Thyroid gland (tissue), 4 donors: ENCODE measurements at regions not wholly inside any gene's neighbourhood (a gene's known extent, or its start where the extent isn't known, plus 50 kb on each side); places are given as distances from the start of the nearest gene placed in this dataset.
A peak's percentile ranks its signal among the peaks of the same experiment; 100 is the strongest.

ENCODE experiments used
- DNase-seq, 2 donors: peaks; one replicate each; pipeline ENCODE4 v3.0.0-alpha.2; 2019
- H3K27ac ChIP-seq, 3 donors: fragments of 200-600 bp; sonication (generic); 1 replicate in 2 of 3; 2 replicates in 1 of 3; pipeline ENCODE4 v1.5.1; 2016 to 2019; ENCODE audit warnings: mild to moderate bottlenecking in 1 of 3, moderate library complexity in 1 of 3
- H3K27me3 ChIP-seq: fragments of 200-600 bp; sonication (generic); one replicate; pipeline ENCODE4 v1.5.1; 2019
- H3K36me3 ChIP-seq, 2 donors: fragments of 200-600 bp; sonication (generic); one replicate each; pipeline ENCODE4 v1.5.1; 2016 to 2019
- H3K4me1 ChIP-seq, 2 donors: fragments of 200-600 bp; sonication (generic); one replicate each; pipeline ENCODE4 v1.5.1; 2017 to 2019
- H3K4me3 ChIP-seq, 3 donors: fragments of 200-600 bp; sonication (generic); replicated peaks in 1 of 3; 1 replicate in 2 of 3; 2 replicates in 1 of 3; pipeline ENCODE4 v1.5.1; 2016; ENCODE audit warnings: mild to moderate bottlenecking in 1 of 3
- H3K9me3 ChIP-seq: fragments of 200-600 bp; sonication (generic); one replicate; pipeline ENCODE4 v1.5.1; 2017
- POLR2A ChIP-seq, 2 donors: fragments of 450-650 bp; IDR thresholded peaks; one replicate each; pipeline ENCODE4 v1.6.1; 2017; ENCODE audit warnings: antibody characterized with exemption in 2 of 2, mild to moderate bottlenecking in 2 of 2, moderate library complexity in 1 of 2
- WGBS, 2 donors: methylation state at CpG; one replicate each; pipeline ENCODE4 v1.1.5; 2017; 5-methylcytosine and 5-hydroxymethylcytosine counted together
- intact Hi-C: fragments of 100-400 bp; cut with DNase I; formaldehyde crosslinking; loops from one replicate; pipeline ENCODE4 v1.15.1; 2023
- TF ChIP-seq, protein P1 (sequence below), 6 experiments: fragments of 200-600 bp in 3 of 6; fragments of 450-650 bp in 3 of 6; sonication (generic) in 3 of 6; IDR thresholded peaks; one replicate each; pipeline ENCODE4 v1.5.1; 2016 to 2019; ENCODE audit warnings: antibody characterized with exemption in 6 of 6, mild to moderate bottlenecking in 2 of 6, inconsistent platforms in 1 of 6, moderate library complexity in 1 of 6

DNA sequence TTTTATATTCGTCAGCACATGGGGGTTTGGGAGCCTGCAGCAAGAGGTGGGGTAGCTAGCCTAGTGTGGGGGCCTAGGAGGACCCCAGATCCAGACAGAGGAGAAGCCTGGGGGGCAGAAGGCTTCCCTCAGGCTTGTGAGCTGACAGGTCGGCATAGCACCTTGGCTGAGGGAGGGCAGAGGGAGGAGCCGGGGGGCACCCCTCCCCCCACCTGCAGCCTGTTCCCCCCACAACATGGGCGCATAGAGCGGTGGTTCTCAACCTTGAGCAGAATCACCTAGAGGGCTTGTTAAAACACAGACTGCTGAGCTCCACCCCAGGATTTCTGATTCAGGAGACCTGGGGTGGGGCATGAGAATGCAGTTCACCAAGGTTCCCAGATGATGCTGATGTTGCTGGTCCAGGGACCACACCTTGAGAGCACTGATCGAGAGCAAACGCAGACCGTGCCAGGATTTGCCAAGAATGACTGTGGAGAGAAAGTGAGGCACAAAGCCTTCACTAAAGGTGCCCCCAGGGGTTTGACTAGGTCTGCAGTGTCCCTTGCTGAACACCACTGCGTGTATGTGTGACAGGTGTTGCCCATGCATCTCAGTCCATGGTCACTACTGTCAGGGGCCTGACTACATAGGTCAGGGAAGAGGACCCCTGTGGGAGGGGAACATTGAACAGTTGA lies 163.3 kb downstream of the MACROH2A1 start:
- Histone ChIP-seq H3K27ac (no peak overlapping the region), H3K27me3 (no peaks in the 10 kb centered on the region), H3K4me1 (peaks cover 26 to 35% of the 10 kb centered on the region in 2 donors), H3K9me3 (no peaks in the 10 kb centered on the region), H3K4me3 (no peak overlapping the region), H3K36me3 (no peaks in the 10 kb centered on the region)
- 86 to 90% methylated on average over 9 of the region's 9 CpGs for WGBS, 2 donors
- no peak for DNase-seq
- no peak for TF ChIP-seq POLR2A (IDR thresholded peaks at IDR 0.05)
- TF ChIP-seq, protein P1, sequence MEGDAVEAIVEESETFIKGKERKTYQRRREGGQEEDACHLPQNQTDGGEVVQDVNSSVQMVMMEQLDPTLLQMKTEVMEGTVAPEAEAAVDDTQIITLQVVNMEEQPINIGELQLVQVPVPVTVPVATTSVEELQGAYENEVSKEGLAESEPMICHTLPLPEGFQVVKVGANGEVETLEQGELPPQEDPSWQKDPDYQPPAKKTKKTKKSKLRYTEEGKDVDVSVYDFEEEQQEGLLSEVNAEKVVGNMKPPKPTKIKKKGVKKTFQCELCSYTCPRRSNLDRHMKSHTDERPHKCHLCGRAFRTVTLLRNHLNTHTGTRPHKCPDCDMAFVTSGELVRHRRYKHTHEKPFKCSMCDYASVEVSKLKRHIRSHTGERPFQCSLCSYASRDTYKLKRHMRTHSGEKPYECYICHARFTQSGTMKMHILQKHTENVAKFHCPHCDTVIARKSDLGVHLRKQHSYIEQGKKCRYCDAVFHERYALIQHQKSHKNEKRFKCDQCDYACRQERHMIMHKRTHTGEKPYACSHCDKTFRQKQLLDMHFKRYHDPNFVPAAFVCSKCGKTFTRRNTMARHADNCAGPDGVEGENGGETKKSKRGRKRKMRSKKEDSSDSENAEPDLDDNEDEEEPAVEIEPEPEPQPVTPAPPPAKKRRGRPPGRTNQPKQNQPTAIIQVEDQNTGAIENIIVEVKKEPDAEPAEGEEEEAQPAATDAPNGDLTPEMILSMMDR (IDR thresholded peaks at IDR 0.05), result no peak
- intact Hi-C loops, result no loop called here

DNA sequence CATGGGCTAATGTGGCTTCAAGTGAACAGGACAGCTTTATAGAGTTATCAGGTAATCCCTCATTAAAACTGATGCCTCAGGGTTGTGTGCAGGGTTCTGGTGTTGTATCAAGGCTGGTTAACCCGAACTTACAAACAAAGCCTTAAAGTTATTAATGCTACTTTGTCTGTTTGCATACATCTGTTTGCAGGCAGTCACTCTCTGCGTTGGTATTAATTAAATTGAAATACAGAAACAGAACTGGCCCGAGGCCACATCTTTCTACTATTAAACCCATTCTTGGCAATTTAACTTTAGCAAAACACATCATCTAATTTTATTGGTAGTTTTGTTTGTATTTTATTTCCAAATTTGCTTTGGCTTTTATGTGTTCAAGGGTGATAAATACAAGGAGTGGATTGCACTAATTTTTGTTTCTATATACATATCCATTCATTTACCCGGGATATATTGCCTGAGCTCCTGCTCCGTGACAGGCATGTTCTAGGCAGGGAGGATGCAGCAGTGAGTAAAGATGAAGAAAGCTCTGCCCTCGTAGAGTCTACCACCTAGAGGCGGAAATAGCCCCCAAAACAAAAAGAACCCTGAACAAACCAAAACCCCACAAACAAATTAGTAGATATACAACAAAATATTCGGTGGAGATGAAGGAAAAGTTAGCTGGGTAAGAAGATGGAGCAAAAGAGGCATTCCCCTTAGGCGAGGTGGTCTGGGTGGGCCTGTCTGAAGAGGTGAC lies 164.2 kb downstream of the MACROH2A1 start:
- Histone ChIP-seq H3K27me3 (no peaks in the 10 kb centered on the region), H3K4me3 (no peak overlapping the region), H3K9me3 (no peaks in the 10 kb centered on the region), H3K27ac (no peak overlapping the region), H3K4me1 (peaks cover 25 to 33% of the 10 kb centered on the region in 2 donors), H3K36me3 (no peaks in the 10 kb centered on the region)
- no peak for DNase-seq
- intact Hi-C loops, result no loop called here
- TF ChIP-seq, protein P1 (IDR thresholded peaks at IDR 0.05), result no peak
- no peak for TF ChIP-seq POLR2A (IDR thresholded peaks at IDR 0.05)
- 89 to 91% methylated on average over 9 of the region's 9 CpGs for WGBS, 2 donors

DNA sequence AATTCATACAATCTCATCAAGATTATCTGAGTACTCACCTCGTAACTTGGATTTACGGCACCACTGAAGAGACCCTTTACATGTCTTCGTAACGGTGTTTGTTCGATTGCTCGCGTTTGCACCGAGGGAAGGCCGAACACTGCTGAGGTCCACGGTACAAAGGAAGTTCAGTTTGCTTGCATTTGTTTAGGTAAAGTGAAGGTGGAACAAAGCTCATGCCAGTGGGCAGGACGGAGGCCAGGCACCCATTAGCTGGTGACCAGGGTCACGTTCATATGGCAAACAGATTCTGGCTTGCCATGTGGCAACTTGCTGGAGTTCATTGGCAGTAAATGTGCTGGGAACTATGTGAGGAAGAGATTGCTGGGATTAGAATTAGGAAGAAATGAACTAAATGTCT lies 164.8 kb downstream of the MACROH2A1 start:
- TF ChIP-seq, protein P1 (IDR thresholded peaks at IDR 0.05), result no peak
- no peak for TF ChIP-seq POLR2A (IDR thresholded peaks at IDR 0.05)
- Histone ChIP-seq H3K27me3 (no peaks in the 10 kb centered on the region), H3K4me1 (peaks cover 19 to 27% of the 10 kb centered on the region in 2 donors), H3K36me3 (no peaks in the 10 kb centered on the region), H3K9me3 (no peaks in the 10 kb centered on the region), H3K27ac (no peak overlapping the region), H3K4me3 (no peak overlapping the region)
- no peak for DNase-seq
- 94 to 96% methylated on average over 12 of the region's 12 CpGs for WGBS, 2 donors
- intact Hi-C loops, result no loop called here

DNA sequence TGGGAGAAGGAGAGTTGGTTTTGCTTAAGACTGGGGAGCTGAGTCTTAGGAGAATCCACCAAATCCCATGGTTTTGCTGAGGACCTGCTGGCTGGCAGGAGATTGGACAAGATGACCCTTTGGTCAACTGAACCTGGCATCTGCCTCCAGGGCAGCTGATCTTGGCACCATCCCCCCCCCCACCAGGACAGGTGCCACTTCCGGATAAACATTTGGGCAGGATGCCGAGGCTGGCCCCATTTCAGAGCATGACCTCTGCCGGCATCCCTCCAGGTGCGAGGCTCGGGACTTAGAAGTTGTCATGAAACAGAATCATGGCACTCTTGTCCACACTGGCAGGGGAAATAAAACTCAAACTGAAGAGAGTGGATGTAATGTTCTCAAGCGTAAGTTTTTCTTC lies 165.6 kb downstream of the MACROH2A1 start:
- Histone ChIP-seq H3K4me3 (no peak overlapping the region), H3K27ac (peak overlapping the region; percentile 46 to 70 (median 51)), H3K36me3 (no peaks in the 10 kb centered on the region), H3K27me3 (no peaks in the 10 kb centered on the region), H3K4me1 (peaks cover 16 to 24% of the 10 kb centered on the region in 2 donors), H3K9me3 (no peaks in the 10 kb centered on the region)
- no peak for TF ChIP-seq POLR2A (IDR thresholded peaks at IDR 0.05)
- peak in 1 of 2 donors; percentile 18 for DNase-seq
- intact Hi-C loops, result no loop called here
- 91% methylated on average over 6 of the region's 6 CpGs for WGBS, 2 donors

DNA sequence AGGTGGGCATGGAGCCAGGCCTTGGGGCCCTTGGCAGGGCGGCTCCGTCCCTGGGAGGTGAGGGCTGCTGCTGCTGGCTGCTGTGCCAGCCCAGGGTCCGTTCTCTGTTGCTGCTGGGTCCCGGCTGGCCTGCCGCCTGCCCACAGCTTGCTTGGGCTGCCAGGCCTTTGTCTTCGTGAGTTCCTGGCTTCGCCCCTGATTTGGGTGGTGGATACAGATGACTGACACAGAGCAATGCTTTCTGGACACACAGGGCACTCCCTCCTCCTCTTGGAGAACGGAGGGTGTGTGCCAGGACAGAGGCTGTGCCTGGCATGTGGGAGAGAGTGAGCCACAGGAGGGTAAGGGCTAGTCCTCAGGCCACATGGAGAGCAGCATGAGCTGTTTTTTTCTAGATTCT lies 166.1 kb downstream of the MACROH2A1 start:
- Histone ChIP-seq H3K27me3 (no peaks in the 10 kb centered on the region), H3K27ac (peak overlapping the region; percentile 51 to 70 (median 66)), H3K36me3 (no peaks in the 10 kb centered on the region), H3K4me3 (no peak overlapping the region), H3K9me3 (no peaks in the 10 kb centered on the region), H3K4me1 (peaks cover 16 to 24% of the 10 kb centered on the region in 2 donors)
- intact Hi-C loops, result no loop called here
- TF ChIP-seq, protein P1 (IDR thresholded peaks at IDR 0.05), result no peak
- TF ChIP-seq POLR2A (IDR thresholded peaks at IDR 0.05), result peak in 1 of 2 donors; percentile 29
- DNase-seq, result peak; percentile 91 to 93
- WGBS, 2 donors, result 40 to 81% methylated on average over 2 to 5 of the region's 8 CpGs
